BJ (cell line): ENCODE measurements at regions not wholly inside any gene's neighbourhood (a gene's known extent, or its start where the extent isn't known, plus 50 kb on each side); places are given as distances from the start of the nearest gene placed in this dataset.

Experiments used
- CTCF ChIA-PET: fragments of 350-600 bp; formaldehyde crosslinking; extraction: SDS; loops from one replicate; lab custom pipeline; 2021; ENCODE audit warnings: antibody characterized with exemption, inconsistent platforms; lab: Yijun Ruan, JAX
- POLR2A ChIA-PET: fragments of 300-600 bp; sonication (Branson Sonifier 250); formaldehyde crosslinking; extraction: SDS; loops from one replicate; lab custom pipeline; 2021; ENCODE audit warnings: antibody characterized with exemption; lab: Charles Lee
- DNase-seq: peaks from one replicate; pipeline ENCODE4 v3.0.0-alpha.2; 2011; ENCODE audit warnings: low read depth
- H3K27me3 ChIP-seq: 2 replicates; pipeline ENCODE4 v1.6.0; 2011; ENCODE audit warnings: low read length; ENCODE audit not compliant: control insufficient read depth, insufficient read depth
- H3K36me3 ChIP-seq: 2 replicates; pipeline ENCODE4 v1.5.1; 2011; ENCODE audit warnings: low read length; ENCODE audit not compliant: control insufficient read depth, insufficient read depth
- H3K4me3 ChIP-seq: 2 replicates; pipeline ENCODE4 v1.5.1; 2011; ENCODE audit warnings: low read depth, mild to moderate bottlenecking, control low read depth, low read length
- TF ChIP-seq, protein P1 (sequence below): IDR thresholded peaks from 2 replicates; pipeline ENCODE4 v1.5.1; 2011; ENCODE audit warnings: low read depth, mild to moderate bottlenecking, control low read depth, inconsistent platforms, low read length, moderate library complexity; ENCODE audit not compliant: insufficient read depth

DNA sequence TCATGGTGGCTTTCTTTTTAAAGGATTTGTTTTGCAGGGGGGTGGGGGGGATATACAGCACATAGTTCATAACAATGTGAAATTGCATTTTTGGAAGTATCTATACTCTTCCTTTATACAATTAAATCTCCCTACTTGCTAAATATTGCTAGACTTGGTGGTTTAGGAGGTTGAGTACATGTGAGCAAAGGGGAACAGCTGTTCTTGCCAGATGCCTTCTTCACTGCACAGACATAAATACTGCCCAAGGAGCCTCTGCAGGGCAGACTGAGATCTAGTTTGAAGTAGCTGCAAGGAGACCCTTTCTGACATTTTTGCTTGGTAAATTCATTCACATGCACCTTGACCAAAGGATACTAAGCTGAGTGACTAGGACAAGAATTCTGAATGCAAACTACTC lies 228.6 kb upstream of the IL12A start:
- TF ChIP-seq, protein P1, sequence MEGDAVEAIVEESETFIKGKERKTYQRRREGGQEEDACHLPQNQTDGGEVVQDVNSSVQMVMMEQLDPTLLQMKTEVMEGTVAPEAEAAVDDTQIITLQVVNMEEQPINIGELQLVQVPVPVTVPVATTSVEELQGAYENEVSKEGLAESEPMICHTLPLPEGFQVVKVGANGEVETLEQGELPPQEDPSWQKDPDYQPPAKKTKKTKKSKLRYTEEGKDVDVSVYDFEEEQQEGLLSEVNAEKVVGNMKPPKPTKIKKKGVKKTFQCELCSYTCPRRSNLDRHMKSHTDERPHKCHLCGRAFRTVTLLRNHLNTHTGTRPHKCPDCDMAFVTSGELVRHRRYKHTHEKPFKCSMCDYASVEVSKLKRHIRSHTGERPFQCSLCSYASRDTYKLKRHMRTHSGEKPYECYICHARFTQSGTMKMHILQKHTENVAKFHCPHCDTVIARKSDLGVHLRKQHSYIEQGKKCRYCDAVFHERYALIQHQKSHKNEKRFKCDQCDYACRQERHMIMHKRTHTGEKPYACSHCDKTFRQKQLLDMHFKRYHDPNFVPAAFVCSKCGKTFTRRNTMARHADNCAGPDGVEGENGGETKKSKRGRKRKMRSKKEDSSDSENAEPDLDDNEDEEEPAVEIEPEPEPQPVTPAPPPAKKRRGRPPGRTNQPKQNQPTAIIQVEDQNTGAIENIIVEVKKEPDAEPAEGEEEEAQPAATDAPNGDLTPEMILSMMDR: no peak
- Histone ChIP-seq H3K27me3 (no peaks in the 10 kb centered on the region), H3K36me3 (no peaks in the 10 kb centered on the region), H3K4me3 (no peak overlapping the region)
- no peak for DNase-seq
- ChIA-PET CTCF (interaction anchor here (0.5 to 1.0 kb wide), 2 partner anchors 66 to 132 kb away, joined by 3 read pairs; no protein-coding TSS in a partner anchor), POLR2A (no interaction called here)

DNA sequence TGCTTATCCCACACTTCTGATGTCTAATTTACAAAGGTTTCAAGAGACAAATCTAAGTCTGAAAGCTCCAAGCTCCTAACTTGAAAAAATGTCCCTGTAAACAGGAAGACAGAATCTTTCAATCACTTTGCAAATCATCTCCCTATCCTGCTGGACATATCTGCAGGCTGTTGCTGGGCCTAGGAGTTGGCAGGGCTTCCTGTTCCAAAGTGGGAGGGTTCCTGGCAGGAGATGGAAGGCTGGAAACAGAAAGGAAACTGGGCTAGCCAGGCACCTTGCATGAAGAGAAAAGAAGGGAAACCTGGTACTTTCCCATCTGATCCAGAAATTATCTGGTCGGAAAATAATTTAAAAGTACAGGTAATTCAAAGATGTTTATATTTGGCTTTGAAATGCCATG lies 227.3 kb upstream of the IL12A start:
- CTCF ChIA-PET: interaction anchor here (1.4 kb wide), 1 partner anchor 43 kb away, joined by 3 read pairs; no protein-coding TSS in a partner anchor
- TF ChIP-seq, protein P1: no peak
- Histone ChIP-seq H3K36me3 (no peaks in the 10 kb centered on the region), H3K4me3 (no peak overlapping the region), H3K27me3 (no peaks in the 10 kb centered on the region)
- DNase-seq: no peak
- POLR2A ChIA-PET: interaction anchor here (0.6 to 0.8 kb wide), 2 partner anchors 29 to 516 kb away, joined by 3 read pairs; no protein-coding TSS in a partner anchor

DNA sequence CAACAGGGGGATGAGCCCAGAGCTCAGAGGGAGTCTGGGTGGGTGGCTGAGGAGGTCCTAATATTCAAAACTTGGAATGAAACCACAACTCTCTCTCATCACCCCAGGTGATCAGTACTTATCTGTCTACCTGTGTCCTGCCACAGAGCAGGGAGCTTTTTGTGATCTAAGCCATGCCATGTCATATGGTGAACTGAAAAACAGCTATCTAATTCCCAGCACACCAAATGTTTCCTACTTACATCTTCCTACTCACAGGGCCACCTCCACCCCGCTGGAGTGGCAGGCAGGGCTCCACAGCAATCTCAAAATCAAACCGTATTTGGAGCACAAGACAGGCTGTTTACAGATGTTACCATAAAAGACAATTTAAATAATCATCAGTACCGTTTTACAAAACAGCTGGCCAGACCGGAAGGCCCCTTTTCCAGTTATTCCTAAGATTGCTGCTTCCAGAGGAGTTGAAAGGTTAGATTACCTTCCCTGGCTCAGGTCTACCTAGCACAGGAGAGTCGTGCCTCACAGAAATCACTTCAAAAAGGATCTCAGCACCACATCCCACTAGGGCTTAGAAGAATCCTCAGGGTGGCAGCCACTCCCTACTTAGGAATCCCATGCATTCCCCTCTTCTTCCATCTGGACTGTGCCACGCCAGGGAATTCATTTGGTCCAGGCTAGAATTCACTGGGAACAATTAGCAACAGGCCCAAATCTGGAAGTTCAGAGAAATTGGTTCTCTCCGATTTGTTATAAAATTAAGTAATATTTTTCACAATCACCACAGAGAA lies 226.6 kb upstream of the IL12A start:
- Histone ChIP-seq H3K27me3 (no peaks in the 10 kb centered on the region), H3K4me3 (no peak overlapping the region), H3K36me3 (no peaks in the 10 kb centered on the region)
- ChIA-PET CTCF (interaction anchor here (1.4 kb wide), 1 partner anchor 42 kb away, joined by 3 read pairs; no protein-coding TSS in a partner anchor), POLR2A (interaction anchor here (0.8 kb wide), 1 partner anchor 29 kb away, joined by 3 read pairs; no protein-coding TSS in a partner anchor)
- no peak for DNase-seq
- TF ChIP-seq, protein P1: no peak

DNA sequence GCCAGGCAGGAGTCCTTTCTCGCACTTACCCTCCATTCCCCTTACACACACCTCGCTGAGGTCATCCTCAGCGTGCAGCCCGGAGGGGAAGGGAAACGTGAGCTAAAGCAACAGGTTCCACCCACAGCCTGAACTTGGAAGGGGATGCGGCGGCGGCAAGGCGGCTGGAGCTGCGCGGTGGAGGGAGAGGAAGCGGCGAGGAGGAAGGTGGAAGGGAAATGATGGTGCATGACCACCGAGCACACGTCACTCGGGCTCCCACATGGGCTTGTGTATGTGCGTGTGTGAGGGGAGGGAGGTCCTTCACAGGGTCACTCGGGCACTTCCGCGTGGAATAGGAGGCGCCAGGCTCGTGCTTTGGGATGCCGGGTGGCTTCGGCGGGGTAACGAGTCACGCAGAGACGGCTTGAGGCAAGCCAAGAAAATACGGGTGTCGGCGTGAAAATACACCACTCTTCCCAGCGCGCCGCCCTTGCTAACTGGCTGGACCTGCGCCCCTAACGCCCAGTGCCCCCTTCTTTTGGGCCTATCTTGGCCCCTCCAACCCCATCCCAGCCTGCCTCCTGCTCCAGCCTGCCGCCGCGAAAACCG lies 225.5 kb upstream of the IL12A start:
- H3K4me3 ChIP-seq: peak overlapping the region; percentile 81
- TF ChIP-seq, protein P1: 0 out of 2 replicates have a peak, but pooled peaks have one; percentile 16
- no peaks in the 10 kb centered on the region for H3K27me3 ChIP-seq
- H3K36me3 ChIP-seq: no peaks in the 10 kb centered on the region
- POLR2A ChIA-PET: interaction anchor here (0.6 kb wide), 1 partner anchor 22 kb away, joined by 9 read pairs; no protein-coding TSS in a partner anchor
- DNase-seq: no peak
- CTCF ChIA-PET: interaction anchor here (0.6 to 5.6 kb wide), 2 partner anchors 42 to 43 kb away, joined by 3 to 47 read pairs; no protein-coding TSS in a partner anchor
